ENCODE measurements at regions not wholly inside any gene's neighbourhood (a gene's known extent, or its start where the extent isn't known, plus 50 kb on each side); places are given as distances from the start of the nearest gene placed in this dataset.

DNA sequence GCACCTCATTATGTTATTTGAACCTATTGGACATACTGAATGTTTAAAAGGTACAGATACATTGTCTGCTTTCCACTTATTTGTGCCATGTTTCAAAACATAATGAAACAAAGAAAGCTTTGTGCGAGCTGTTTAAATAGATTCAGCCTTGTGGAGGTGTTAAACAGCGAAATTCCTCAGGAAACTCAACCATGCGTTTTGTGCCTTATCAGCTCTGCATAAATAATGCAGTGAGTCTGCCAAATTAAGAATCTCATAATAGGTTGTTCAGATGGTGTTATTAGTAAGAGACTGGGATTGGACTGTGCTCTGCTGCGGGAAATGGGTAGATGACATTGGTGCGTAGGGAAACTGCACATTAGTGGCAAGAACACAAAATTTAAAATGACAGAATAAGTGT, 163.7 kb upstream of the CLEC14A start:
- intact Hi-C loops (cut with micrococcal nuclease): no loop called here
- ATAC-seq (ENCODE audit: low read depth) (no peak), DNase-seq (no peak)
- Histone ChIP-seq H2AK9ac (replicated peaks; ENCODE audit: low read depth, low read length, poor library complexity) (no peak overlapping the region), H3K18ac (ENCODE audit: low read depth, low read length) (peak overlapping the region; percentile 44; the same call in 1 of the 2 replicates), H3K9me3 (ENCODE audit: control insufficient read depth, insufficient read depth, low read length) (no peaks in the 10 kb centered on the region), H3K4me2 (ENCODE audit: low read depth, low read length) (peak overlapping the region; percentile 14; the same call in 1 of the 2 replicates), H3K4me3 (ENCODE audit: insufficient read depth, low read depth, low read length) (no peak overlapping the region), H2AFZ (replicated peaks; ENCODE audit: low read length, poor library complexity) (no peak overlapping the region), H2BK15ac (ENCODE audit: low read depth, low read length) (peak overlapping the region; percentile 62; the same call in 1 of the 3 replicates), H3K14ac (replicated peaks; ENCODE audit: low read depth, low read length) (peak overlapping the region; percentile 61; the same call in 1 of the 2 replicates), H3K79me1 (ENCODE audit: low read depth in 1 of 2, low read length in 2 of 2) (no peaks in the 10 kb centered on the region), H3K56ac (ENCODE audit: extremely low read depth, insufficient read depth, low read length) (no peak overlapping the region; the same call in 1 of the 2 replicates), H4K91ac (ENCODE audit: insufficient read depth, low read depth, low read length) (peak overlapping the region; percentile 57), H3K27ac (ENCODE audit: insufficient read depth, low read length) (no peak overlapping the region), H3K4ac (ENCODE audit: low read depth, low read length) (peak overlapping the region; percentile 45; the same call in 1 of the 2 replicates), H2BK20ac (ENCODE audit: low read depth, low read length) (peak overlapping the region; percentile 88), H3K27me3 (ENCODE audit: control insufficient read depth, insufficient read depth, low read length) (no peaks in the 10 kb centered on the region), H3K36me3 (ENCODE audit: control insufficient read depth, insufficient read depth, low read length) (no peaks in the 10 kb centered on the region), H3K9me1 (ENCODE audit: insufficient read depth, low read length) (no peaks in the 10 kb centered on the region), H3K23ac (ENCODE audit: low read depth, low read length) (peak overlapping the region; percentile 11), H3K9ac (ENCODE audit: low read depth, low read length) (no peak overlapping the region), H4K5ac (ENCODE audit: low read depth, low read length) (peak overlapping the region; percentile 12; the same call in 1 of the 2 replicates), H2BK5ac (ENCODE audit: low read depth, low read length, poor library complexity, severe bottlenecking) (no peak overlapping the region), H2AK5ac (ENCODE audit: low read depth, low read length) (no peak overlapping the region), H4K8ac (ENCODE audit: low read depth in 2 of 2, low read length in 2 of 2) (peak overlapping the region in 1 of 2 experiments; percentile 83; a peak in 2 of 4 replicates), H4K20me1 (ENCODE audit: insufficient read depth, low read length) (no peaks in the 10 kb centered on the region), H2BK120ac (ENCODE audit: low read depth, low read length) (peak overlapping the region; percentile 77), H3K4me1 (ENCODE audit: control insufficient read depth, insufficient read depth, low read length) (peaks cover 3% of the 10 kb centered on the region; the same call in 1 of the 2 replicates)
- ChIA-PET CTCF (no interaction called here), POLR2A (ENCODE audit: unreplicated experiment) (no interaction called here)
- in situ Hi-C loops (cut with MboI; ENCODE audit: low sequenced_read_pairs): no loop called here
- WGBS, 2 experiments (ENCODE audit: extremely low coverage in 2 of 2, insufficient read length in 1 of 2): 65% methylated on average over 2 of the region's 5 CpGs; no CpG with 5 or more reads in 1 of the 2 experiments
- dilution Hi-C loops (cut with HindIII; ENCODE audit: low sequenced_read_pairs, unreplicated experiment): no loop called here
- BruUV-seq (replicated peaks): no TSS peak
- no peak for TF ChIP-seq POLR2A (IDR thresholded peaks at IDR 0.05; ENCODE audit: low read depth, low read length)
- no peak for TF ChIP-seq CEBPB (IDR thresholded peaks at IDR 0.05; ENCODE audit: low read depth, low read length)
- TF ChIP-seq RCOR1 (IDR thresholded peaks at IDR 0.05; ENCODE audit: insufficient replicate concordance, low read length): no peak
- TF ChIP-seq RAD21 (IDR thresholded peaks at IDR 0.05; ENCODE audit: low read length): no peak
- no peak for TF ChIP-seq NFE2L2 (IDR thresholded peaks at IDR 0.05; ENCODE audit: low read depth, low read length)
- TF ChIP-seq ELK1 (IDR thresholded peaks at IDR 0.05; ENCODE audit: borderline replicate concordance, low read depth, low read length): no peak
- TF ChIP-seq MXI1 (IDR thresholded peaks at IDR 0.05; ENCODE audit: borderline replicate concordance, low read depth, low read length): no peak
- TF ChIP-seq CHD1 (IDR thresholded peaks at IDR 0.05; ENCODE audit: low read depth, low read length): no peak
- no peak for TF ChIP-seq MAFK (IDR thresholded peaks at IDR 0.05; ENCODE audit: low read depth, low read length)
- no peak for TF ChIP-seq SMC3 (IDR thresholded peaks at IDR 0.05; ENCODE audit: low read depth, low read length)
- TF ChIP-seq RFX5 (IDR thresholded peaks at IDR 0.05; ENCODE audit: low read depth, low read length): no peak
- TF ChIP-seq, protein P1, sequence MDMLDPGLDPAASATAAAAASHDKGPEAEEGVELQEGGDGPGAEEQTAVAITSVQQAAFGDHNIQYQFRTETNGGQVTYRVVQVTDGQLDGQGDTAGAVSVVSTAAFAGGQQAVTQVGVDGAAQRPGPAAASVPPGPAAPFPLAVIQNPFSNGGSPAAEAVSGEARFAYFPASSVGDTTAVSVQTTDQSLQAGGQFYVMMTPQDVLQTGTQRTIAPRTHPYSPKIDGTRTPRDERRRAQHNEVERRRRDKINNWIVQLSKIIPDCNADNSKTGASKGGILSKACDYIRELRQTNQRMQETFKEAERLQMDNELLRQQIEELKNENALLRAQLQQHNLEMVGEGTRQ (IDR thresholded peaks at IDR 0.05; ENCODE audit: low read depth, low read length): no peak
- no peak for TF ChIP-seq MAZ (IDR thresholded peaks at IDR 0.05; ENCODE audit: borderline replicate concordance, low read depth, low read length)
- TF ChIP-seq BHLHE40 (IDR thresholded peaks at IDR 0.05; ENCODE audit: low read depth, low read length): no peak
- no peak for TF ChIP-seq FOS (IDR thresholded peaks at IDR 0.05; ENCODE audit: low read depth, low read length)
